K562 (cell line): ENCODE measurements at regions not wholly inside any gene's neighbourhood (a gene's known extent, or its start where the extent isn't known, plus 50 kb on each side); places are given as distances from the start of the nearest gene placed in this dataset.

Experiments used
- CC2D1A ChIP-seq: fragments of 450-650 bp; IDR thresholded peaks from 2 replicates; pipeline ENCODE4 v1.6.1; 2017; ENCODE audit warnings: mild to moderate bottlenecking
- SMAD3 ChIP-seq: fragments of 450-650 bp; formaldehyde crosslinking; conservative IDR thresholded peaks from 2 replicates; pipeline ENCODE4 v1.4.0; 2020; ENCODE audit warnings: mild to moderate bottlenecking
- SRF ChIP-seq, 2 experiments: fragments of 250-450, 450-650 bp in 1 of 2; sonication (Bioruptor Pico) in 1 of 2; sonication (generic) in 1 of 2; formaldehyde crosslinking; IDR thresholded peaks; 2 replicates each; pipeline versions ENCODE4 v1.5.0 to v1.5.1; 2020 to 2022; ENCODE audit warnings: mild to moderate bottlenecking in 1 of 2, missing genetic modification reagents in 1 of 2
- ZKSCAN8 ChIP-seq: fragments of 200-800 bp; sonication (Bioruptor generic); IDR thresholded peaks from 2 replicates; pipeline ENCODE4 v1.6.1; 2016; ENCODE audit warnings: missing genetic modification characterization, missing compliant biosample characterization
- TF ChIP-seq, protein P1 (sequence below): sonication (generic); formaldehyde crosslinking; IDR thresholded peaks from 2 replicates; pipeline ENCODE4 v1.8.0; 2022; ENCODE audit warnings: mild to moderate bottlenecking, missing genetic modification reagents, borderline replicate concordance
- TF ChIP-seq, protein P2 (sequence below): sonication (generic); formaldehyde crosslinking; IDR thresholded peaks from 2 replicates; pipeline ENCODE4 v1.8.1; 2023; ENCODE audit warnings: mild to moderate bottlenecking, missing genetic modification reagents
- TF ChIP-seq, protein P3 (sequence below): fragments of 250-450 bp; sonication (Bioruptor Pico); IDR thresholded peaks from 2 replicates; pipeline ENCODE4 v1.4.0; 2020

- TF ChIP-seq, protein P1, sequence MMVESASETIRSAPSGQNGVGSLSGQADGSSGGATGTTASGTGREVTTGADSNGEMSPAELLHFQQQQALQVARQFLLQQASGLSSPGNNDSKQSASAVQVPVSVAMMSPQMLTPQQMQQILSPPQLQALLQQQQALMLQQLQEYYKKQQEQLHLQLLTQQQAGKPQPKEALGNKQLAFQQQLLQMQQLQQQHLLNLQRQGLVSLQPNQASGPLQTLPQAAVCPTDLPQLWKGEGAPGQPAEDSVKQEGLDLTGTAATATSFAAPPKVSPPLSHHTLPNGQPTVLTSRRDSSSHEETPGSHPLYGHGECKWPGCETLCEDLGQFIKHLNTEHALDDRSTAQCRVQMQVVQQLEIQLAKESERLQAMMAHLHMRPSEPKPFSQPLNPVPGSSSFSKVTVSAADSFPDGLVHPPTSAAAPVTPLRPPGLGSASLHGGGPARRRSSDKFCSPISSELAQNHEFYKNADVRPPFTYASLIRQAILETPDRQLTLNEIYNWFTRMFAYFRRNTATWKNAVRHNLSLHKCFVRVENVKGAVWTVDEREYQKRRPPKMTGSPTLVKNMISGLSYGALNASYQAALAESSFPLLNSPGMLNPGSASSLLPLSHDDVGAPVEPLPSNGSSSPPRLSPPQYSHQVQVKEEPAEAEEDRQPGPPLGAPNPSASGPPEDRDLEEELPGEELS (CRISPR knock-in tag), result no peak
- TF ChIP-seq SMAD3 (CRISPR knock-in tag) (no peak), ZKSCAN8 (CRISPR knock-in tag) (no peak), SRF (CRISPR knock-in tag; IDR thresholded peaks at IDR 0.05) (no peak), CC2D1A (no peak)
- TF ChIP-seq, protein P2, sequence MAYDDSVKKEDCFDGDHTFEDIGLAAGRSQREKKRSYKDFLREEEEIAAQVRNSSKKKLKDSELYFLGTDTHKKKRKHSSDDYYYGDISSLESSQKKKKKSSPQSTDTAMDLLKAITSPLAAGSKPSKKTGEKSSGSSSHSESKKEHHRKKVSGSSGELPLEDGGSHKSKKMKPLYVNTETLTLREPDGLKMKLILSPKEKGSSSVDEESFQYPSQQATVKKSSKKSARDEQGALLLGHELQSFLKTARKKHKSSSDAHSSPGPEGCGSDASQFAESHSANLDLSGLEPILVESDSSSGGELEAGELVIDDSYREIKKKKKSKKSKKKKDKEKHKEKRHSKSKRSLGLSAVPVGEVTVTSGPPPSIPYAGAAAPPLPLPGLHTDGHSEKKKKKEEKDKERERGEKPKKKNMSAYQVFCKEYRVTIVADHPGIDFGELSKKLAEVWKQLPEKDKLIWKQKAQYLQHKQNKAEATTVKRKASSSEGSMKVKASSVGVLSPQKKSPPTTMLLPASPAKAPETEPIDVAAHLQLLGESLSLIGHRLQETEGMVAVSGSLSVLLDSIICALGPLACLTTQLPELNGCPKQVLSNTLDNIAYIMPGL (CRISPR knock-in tag), result no peak
- TF ChIP-seq, protein P3, sequence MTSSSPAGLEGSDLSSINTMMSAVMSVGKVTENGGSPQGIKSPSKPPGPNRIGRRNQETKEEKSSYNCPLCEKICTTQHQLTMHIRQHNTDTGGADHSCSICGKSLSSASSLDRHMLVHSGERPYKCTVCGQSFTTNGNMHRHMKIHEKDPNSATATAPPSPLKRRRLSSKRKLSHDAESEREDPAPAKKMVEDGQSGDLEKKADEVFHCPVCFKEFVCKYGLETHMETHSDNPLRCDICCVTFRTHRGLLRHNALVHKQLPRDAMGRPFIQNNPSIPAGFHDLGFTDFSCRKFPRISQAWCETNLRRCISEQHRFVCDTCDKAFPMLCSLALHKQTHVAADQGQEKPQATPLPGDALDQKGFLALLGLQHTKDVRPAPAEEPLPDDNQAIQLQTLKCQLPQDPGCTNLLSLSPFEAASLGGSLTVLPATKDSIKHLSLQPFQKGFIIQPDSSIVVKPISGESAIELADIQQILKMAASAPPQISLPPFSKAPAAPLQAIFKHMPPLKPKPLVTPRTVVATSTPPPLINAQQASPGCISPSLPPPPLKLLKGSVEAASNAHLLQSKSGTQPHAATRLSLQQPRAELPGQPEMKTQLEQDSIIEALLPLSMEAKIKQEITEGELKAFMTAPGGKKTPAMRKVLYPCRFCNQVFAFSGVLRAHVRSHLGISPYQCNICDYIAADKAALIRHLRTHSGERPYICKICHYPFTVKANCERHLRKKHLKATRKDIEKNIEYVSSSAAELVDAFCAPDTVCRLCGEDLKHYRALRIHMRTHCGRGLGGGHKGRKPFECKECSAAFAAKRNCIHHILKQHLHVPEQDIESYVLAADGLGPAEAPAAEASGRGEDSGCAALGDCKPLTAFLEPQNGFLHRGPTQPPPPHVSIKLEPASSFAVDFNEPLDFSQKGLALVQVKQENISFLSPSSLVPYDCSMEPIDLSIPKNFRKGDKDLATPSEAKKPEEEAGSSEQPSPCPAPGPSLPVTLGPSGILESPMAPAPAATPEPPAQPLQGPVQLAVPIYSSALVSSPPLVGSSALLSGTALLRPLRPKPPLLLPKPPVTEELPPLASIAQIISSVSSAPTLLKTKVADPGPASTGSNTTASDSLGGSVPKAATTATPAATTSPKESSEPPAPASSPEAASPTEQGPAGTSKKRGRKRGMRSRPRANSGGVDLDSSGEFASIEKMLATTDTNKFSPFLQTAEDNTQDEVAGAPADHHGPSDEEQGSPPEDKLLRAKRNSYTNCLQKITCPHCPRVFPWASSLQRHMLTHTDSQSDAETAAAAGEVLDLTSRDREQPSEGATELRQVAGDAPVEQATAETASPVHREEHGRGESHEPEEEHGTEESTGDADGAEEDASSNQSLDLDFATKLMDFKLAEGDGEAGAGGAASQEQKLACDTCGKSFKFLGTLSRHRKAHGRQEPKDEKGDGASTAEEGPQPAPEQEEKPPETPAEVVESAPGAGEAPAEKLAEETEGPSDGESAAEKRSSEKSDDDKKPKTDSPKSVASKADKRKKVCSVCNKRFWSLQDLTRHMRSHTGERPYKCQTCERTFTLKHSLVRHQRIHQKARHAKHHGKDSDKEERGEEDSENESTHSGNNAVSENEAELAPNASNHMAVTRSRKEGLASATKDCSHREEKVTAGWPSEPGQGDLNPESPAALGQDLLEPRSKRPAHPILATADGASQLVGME (CRISPR knock-in tag), result no peak
These were observed 147.7 kb upstream of the NPVF start (continued) for GRCh38 chr7:25375805-25376600.
